ENCODE measurements at regions not wholly inside any gene's neighbourhood (a gene's known extent, or its start where the extent isn't known, plus 50 kb on each side); places are given as distances from the start of the nearest gene placed in this dataset.
A peak's percentile ranks its signal among the peaks of the same experiment; 100 is the strongest.

DNA sequence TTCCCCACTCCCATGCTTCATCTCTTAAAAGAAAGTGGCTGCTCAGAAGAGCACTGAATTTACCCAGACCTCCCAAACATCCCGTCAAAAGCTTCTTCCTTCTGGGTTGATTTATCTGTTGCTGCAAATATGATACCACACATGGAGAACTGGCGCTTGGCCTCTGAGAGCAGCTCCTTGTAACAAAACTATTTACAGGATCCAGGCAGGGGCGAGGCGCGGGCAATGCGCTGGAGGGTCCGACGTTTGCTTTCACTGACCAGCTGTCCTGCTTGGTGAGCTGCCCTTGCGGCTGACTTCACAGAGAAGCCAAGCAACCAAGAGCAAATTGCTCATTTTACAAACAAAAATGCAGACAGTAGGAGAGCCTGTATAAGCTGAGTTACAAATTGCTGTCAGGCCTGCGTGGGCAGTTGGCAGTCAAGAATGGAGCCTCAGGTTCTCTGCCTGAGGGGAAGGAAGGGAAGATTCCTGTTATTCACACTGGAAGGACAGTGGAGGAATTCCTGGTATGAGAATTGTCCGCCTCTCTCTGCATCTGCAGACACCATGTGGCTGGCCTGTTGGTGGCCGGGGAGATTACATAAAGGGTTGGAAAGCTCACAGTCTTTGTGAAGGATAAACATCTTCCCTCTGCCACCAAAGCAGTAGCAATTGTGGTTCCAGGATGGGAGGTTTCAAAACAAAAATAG, 192.2 kb upstream of the LEF1 start:
- no peaks in the 10 kb centered on the region for H3K36me3 ChIP-seq (ENCODE audit: control insufficient read depth in 4 of 4, insufficient read depth in 4 of 4, low read length in 4 of 4)
- no peaks in the 10 kb centered on the region for H3K27me3 ChIP-seq (ENCODE audit: control insufficient read depth in 3 of 3, insufficient read depth in 3 of 3, low read length in 2 of 3)
- H3K9me3 ChIP-seq (ENCODE audit: control insufficient read depth in 4 of 4, insufficient read depth in 3 of 4, low read length in 3 of 4), result no peaks in the 10 kb centered on the region
- DNase-seq (peak; percentile 72 to 82 (median 81)), ATAC-seq (ENCODE audit: insufficient read depth, low FRiP score) (no peak)
- H3K4me1 ChIP-seq (ENCODE audit: control insufficient read depth in 5 of 5, insufficient read depth in 5 of 5, low read length in 5 of 5), result peaks cover 3 to 25% (median 5%) of the 10 kb centered on the region in 5 donors
- no peak overlapping the region for H3K9ac ChIP-seq (ENCODE audit: insufficient read depth in 1 of 2, low read length in 2 of 2)
- WGBS, 2 donors, result 43 to 62% methylated on average over 12 of the region's 12 CpGs
- H3K27ac ChIP-seq (ENCODE audit: low read depth in 1 of 2, low read length in 1 of 2), result peak overlapping the region in 1 of 2 donors; percentile 33
- H3K4me3 ChIP-seq, result no peak overlapping the region
- TF ChIP-seq, protein P1, sequence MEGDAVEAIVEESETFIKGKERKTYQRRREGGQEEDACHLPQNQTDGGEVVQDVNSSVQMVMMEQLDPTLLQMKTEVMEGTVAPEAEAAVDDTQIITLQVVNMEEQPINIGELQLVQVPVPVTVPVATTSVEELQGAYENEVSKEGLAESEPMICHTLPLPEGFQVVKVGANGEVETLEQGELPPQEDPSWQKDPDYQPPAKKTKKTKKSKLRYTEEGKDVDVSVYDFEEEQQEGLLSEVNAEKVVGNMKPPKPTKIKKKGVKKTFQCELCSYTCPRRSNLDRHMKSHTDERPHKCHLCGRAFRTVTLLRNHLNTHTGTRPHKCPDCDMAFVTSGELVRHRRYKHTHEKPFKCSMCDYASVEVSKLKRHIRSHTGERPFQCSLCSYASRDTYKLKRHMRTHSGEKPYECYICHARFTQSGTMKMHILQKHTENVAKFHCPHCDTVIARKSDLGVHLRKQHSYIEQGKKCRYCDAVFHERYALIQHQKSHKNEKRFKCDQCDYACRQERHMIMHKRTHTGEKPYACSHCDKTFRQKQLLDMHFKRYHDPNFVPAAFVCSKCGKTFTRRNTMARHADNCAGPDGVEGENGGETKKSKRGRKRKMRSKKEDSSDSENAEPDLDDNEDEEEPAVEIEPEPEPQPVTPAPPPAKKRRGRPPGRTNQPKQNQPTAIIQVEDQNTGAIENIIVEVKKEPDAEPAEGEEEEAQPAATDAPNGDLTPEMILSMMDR (IDR thresholded peaks at IDR 0.05; ENCODE audit: control extremely low read depth, extremely low read depth), result no peak

DNA sequence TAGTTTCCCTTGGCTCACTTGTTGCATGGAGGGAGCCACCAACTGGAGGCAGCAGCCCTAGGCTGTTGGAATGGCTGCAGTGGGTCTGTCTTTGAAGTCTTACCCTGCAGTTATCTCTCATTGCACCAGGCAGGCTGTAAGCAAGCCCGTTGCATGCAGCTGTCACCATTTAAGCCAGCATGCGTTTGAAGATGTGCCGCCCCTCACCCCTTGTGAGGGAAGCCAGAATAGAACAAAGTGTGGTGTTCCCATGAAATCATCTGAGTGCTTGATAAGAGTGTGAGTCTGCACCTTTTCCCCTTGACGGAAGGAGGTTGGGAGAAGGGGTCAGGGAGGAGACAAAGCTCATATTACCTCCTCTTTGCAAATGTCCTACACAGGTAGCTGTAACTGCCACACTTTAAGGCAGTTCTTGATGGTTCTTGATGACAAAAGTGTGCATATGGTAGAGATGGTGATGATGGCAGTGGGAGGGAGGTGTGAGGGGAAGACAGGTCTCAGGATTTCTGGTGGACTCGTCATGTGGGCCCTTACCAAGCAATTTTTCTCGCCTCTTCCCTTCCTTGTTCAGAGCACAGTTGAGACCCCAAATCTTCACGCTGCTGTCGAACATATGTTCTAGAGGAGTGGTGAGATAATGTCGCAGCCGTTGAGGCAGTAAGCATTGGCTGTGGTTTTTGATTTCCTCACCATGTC, 191.4 kb upstream of the LEF1 start:
- H3K36me3 ChIP-seq (ENCODE audit: control insufficient read depth in 4 of 4, insufficient read depth in 4 of 4, low read length in 4 of 4), result no peaks in the 10 kb centered on the region
- peaks cover 5 to 32% (median 5%) of the 10 kb centered on the region in 5 donors for H3K4me1 ChIP-seq (ENCODE audit: control insufficient read depth in 5 of 5, insufficient read depth in 5 of 5, low read length in 5 of 5)
- no peak overlapping the region for H3K4me3 ChIP-seq
- DNase-seq (peak in 1 of 3 donors; percentile 22), ATAC-seq (ENCODE audit: insufficient read depth, low FRiP score) (no peak)
- 61% methylated on average over 10 of the region's 10 CpGs for WGBS, 2 donors
- TF ChIP-seq, protein P1 (IDR thresholded peaks at IDR 0.05; ENCODE audit: control extremely low read depth, extremely low read depth), result no peak
- no peak overlapping the region for H3K27ac ChIP-seq (ENCODE audit: low read depth in 1 of 2, low read length in 1 of 2)
- no peaks in the 10 kb centered on the region for H3K27me3 ChIP-seq (ENCODE audit: control insufficient read depth in 3 of 3, insufficient read depth in 3 of 3, low read length in 2 of 3)
- H3K9ac ChIP-seq (ENCODE audit: insufficient read depth in 1 of 2, low read length in 2 of 2), result no peak overlapping the region
- H3K9me3 ChIP-seq (ENCODE audit: control insufficient read depth in 4 of 4, insufficient read depth in 3 of 4, low read length in 3 of 4), result no peaks in the 10 kb centered on the region

- Histone ChIP-seq H3K27ac (ENCODE audit: low read depth in 1 of 2, low read length in 1 of 2) (no peak overlapping the region), H3K4me3 (no peak overlapping the region), H3K4me1 (ENCODE audit: control insufficient read depth in 5 of 5, insufficient read depth in 5 of 5, low read length in 5 of 5) (peaks cover 5 to 39% (median 9%) of the 10 kb centered on the region in 5 donors), H3K36me3 (ENCODE audit: control insufficient read depth in 4 of 4, insufficient read depth in 4 of 4, low read length in 4 of 4) (no peaks in the 10 kb centered on the region), H3K9ac (ENCODE audit: insufficient read depth in 1 of 2, low read length in 2 of 2) (no peak overlapping the region), H3K9me3 (ENCODE audit: control insufficient read depth in 4 of 4, insufficient read depth in 3 of 4, low read length in 3 of 4) (no peaks in the 10 kb centered on the region), H3K27me3 (ENCODE audit: control insufficient read depth in 3 of 3, insufficient read depth in 3 of 3, low read length in 2 of 3) (no peaks in the 10 kb centered on the region)
- TF ChIP-seq, protein P1 (IDR thresholded peaks at IDR 0.05; ENCODE audit: control extremely low read depth, extremely low read depth), result no peak
- DNase-seq (no peak), ATAC-seq (ENCODE audit: insufficient read depth, low FRiP score) (no peak)
- WGBS, 2 donors, result 80 to 84% methylated on average over 5 of the region's 5 CpGs
Measured at GRCh38 chr4:108359130-108359985, 190.6 kb upstream of the LEF1 start.
